Endothelial cell (in vitro differentiated cells): ENCODE measurements at regions not wholly inside any gene's neighbourhood (a gene's known extent, or its start where the extent isn't known, plus 50 kb on each side); places are given as distances from the start of the nearest gene placed in this dataset.

Source experiments
- DNase-seq: peaks from one replicate; pipeline ENCODE4 v3.0.0; 2021; ENCODE audit warnings: low spot score
- H3K27ac Mint-ChIP-seq: one replicate; pipeline ENCODE4 v1.8.0; 2021; ENCODE audit warnings: mixed read lengths, inconsistent platforms; ENCODE audit not compliant: unreplicated experiment
- H3K27me3 Mint-ChIP-seq: one replicate; pipeline ENCODE4 v1.8.0; 2021; ENCODE audit warnings: mild to moderate bottlenecking, moderate library complexity, mixed read lengths, inconsistent platforms; ENCODE audit not compliant: unreplicated experiment
- H3K36me3 Mint-ChIP-seq: one replicate; pipeline ENCODE4 v1.8.0; 2021; ENCODE audit warnings: mild to moderate bottlenecking, low read depth, mixed read lengths, inconsistent platforms; ENCODE audit not compliant: unreplicated experiment
- H3K4me1 Mint-ChIP-seq: one replicate; pipeline ENCODE4 v1.8.0; 2021; ENCODE audit warnings: mild to moderate bottlenecking, mixed read lengths, inconsistent platforms; ENCODE audit not compliant: unreplicated experiment
- H3K4me3 Mint-ChIP-seq: one replicate; pipeline ENCODE4 v1.8.0; 2021; ENCODE audit warnings: mild to moderate bottlenecking, mixed read lengths, inconsistent platforms; ENCODE audit not compliant: unreplicated experiment
- H3K9me3 Mint-ChIP-seq: one replicate; pipeline ENCODE4 v1.8.0; 2021; ENCODE audit warnings: mixed read lengths, inconsistent platforms; ENCODE audit not compliant: unreplicated experiment
- CTCF ChIP-seq: fragments of 200-600 bp; sonication (generic); IDR thresholded peaks from one replicate; pipeline ENCODE4 v1.5.0; 2021; ENCODE audit warnings: antibody characterized with exemption; ENCODE audit not compliant: unreplicated experiment

- Mint-ChIP-seq H3K27me3 (peaks cover 3% of the 10 kb centered on the region), H3K27ac (no peak overlapping the region), H3K36me3 (no peaks in the 10 kb centered on the region), H3K9me3 (no peaks in the 10 kb centered on the region), H3K4me1 (no peaks in the 10 kb centered on the region), H3K4me3 (no peak overlapping the region)
- no peak for TF ChIP-seq CTCF
- no peak for DNase-seq
Measured at GRCh38 chr7:53684693-53685092, 649.3 kb downstream of the POM121L12 start.

- Mint-ChIP-seq H3K27me3 (no peaks in the 10 kb centered on the region), H3K27ac (no peak overlapping the region), H3K9me3 (no peaks in the 10 kb centered on the region), H3K4me1 (no peaks in the 10 kb centered on the region), H3K4me3 (no peak overlapping the region), H3K36me3 (no peaks in the 10 kb centered on the region)
- TF ChIP-seq CTCF, result no peak
- no peak for DNase-seq
Measured at GRCh38 chr7:53690411-53690810, 655.0 kb downstream of the POM121L12 start.

- H3K36me3 Mint-ChIP-seq, result no peaks in the 10 kb centered on the region
- H3K9me3 Mint-ChIP-seq, result no peaks in the 10 kb centered on the region
- H3K4me3 Mint-ChIP-seq, result no peak overlapping the region
- H3K4me1 Mint-ChIP-seq, result no peaks in the 10 kb centered on the region
- no peak overlapping the region for H3K27ac Mint-ChIP-seq
- no peak for TF ChIP-seq CTCF
- no peaks in the 10 kb centered on the region for H3K27me3 Mint-ChIP-seq
- DNase-seq, result no peak
Measured at GRCh38 chr7:53697913-53698312, 662.5 kb downstream of the POM121L12 start.

- DNase-seq, result no peak
- H3K27ac Mint-ChIP-seq, result no peak overlapping the region
- H3K9me3 Mint-ChIP-seq, result no peaks in the 10 kb centered on the region
- H3K4me3 Mint-ChIP-seq, result no peak overlapping the region
- H3K4me1 Mint-ChIP-seq, result no peaks in the 10 kb centered on the region
- no peaks in the 10 kb centered on the region for H3K36me3 Mint-ChIP-seq
- no peak for TF ChIP-seq CTCF
- H3K27me3 Mint-ChIP-seq, result no peaks in the 10 kb centered on the region
Measured at GRCh38 chr7:53699215-53699837, 663.9 kb downstream of the POM121L12 start.

- TF ChIP-seq CTCF, result no peak
- Mint-ChIP-seq H3K9me3 (no peaks in the 10 kb centered on the region), H3K4me1 (no peaks in the 10 kb centered on the region), H3K36me3 (no peaks in the 10 kb centered on the region), H3K4me3 (no peak overlapping the region), H3K27me3 (no peaks in the 10 kb centered on the region), H3K27ac (no peak overlapping the region)
- DNase-seq, result no peak
Measured at GRCh38 chr7:53719122-53719521, 683.7 kb downstream of the POM121L12 start.
